GM12891 (cell line): ENCODE measurements at regions not wholly inside any gene's neighbourhood (a gene's known extent, or its start where the extent isn't known, plus 50 kb on each side); places are given as distances from the start of the nearest gene placed in this dataset.
"Not testable (repeated sequence)": the region's sequence is repeated elsewhere in the genome, so short reads cannot be mapped to it uniquely, and the experiment has no call there.

Source experiments
- DNase-seq: peaks from one replicate; pipeline ENCODE4 v3.0.0; 2011; ENCODE audit warnings: low spot score; ENCODE audit not compliant: insufficient read length
- FAIRE-seq: peaks from 2 replicates; lab custom pipeline; 2011; peaks lifted over from hg19 to GRCh38; lab: Jason Lieb, UNC
- PAX5 ChIP-seq: IDR thresholded peaks from 2 replicates; pipeline ENCODE4 v1.6.1; 2011; ENCODE audit warnings: low read length, moderate library complexity, mild to moderate bottlenecking; ENCODE audit not compliant: insufficient read depth, severe bottlenecking
- POLR2A ChIP-seq: IDR thresholded peaks from 2 replicates; pipeline ENCODE4 v1.6.1; 2011; ENCODE audit warnings: low read depth, low read length, control low read depth
- POLR2AphosphoS5 ChIP-seq: IDR thresholded peaks from 2 replicates; pipeline ENCODE4 v1.6.1; 2011; ENCODE audit warnings: low read depth, low read length, control low read depth
- POU2F2 ChIP-seq: IDR thresholded peaks from 2 replicates; pipeline ENCODE4 v1.6.1; 2011; ENCODE audit warnings: low read depth, mild to moderate bottlenecking, control low read depth, low read length, moderate library complexity
- SPI1 ChIP-seq: IDR thresholded peaks from 2 replicates; pipeline ENCODE4 v1.6.1; 2011; ENCODE audit warnings: low read depth, low read length, control low read depth
- TAF1 ChIP-seq: IDR thresholded peaks from 2 replicates; pipeline ENCODE4 v1.6.1; 2011; ENCODE audit warnings: low read depth, low read length, control low read depth

DNA sequence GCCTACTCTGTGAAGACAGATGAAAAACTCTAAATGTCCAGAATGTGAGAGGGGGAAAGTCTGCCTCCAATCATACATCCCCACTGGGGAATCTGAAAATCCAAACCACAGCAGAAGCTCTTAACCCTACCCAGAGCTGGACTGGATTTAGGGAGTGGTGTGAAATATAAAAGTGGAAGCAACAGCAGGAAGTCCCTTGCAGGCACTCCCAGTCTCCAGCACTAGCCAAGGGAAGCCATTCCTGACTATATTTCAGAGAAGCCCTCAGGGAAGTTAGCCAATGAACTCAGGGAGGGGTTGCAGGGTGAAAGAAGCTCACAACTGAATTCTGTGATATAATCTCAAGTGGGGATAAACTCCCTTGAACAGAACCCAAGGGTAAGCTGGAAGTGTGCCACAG is 51.5 kb downstream of the CRPPA start:
- no peak for TF ChIP-seq POU2F2
- DNase-seq, result no peak
- FAIRE-seq, result no peak

DNA sequence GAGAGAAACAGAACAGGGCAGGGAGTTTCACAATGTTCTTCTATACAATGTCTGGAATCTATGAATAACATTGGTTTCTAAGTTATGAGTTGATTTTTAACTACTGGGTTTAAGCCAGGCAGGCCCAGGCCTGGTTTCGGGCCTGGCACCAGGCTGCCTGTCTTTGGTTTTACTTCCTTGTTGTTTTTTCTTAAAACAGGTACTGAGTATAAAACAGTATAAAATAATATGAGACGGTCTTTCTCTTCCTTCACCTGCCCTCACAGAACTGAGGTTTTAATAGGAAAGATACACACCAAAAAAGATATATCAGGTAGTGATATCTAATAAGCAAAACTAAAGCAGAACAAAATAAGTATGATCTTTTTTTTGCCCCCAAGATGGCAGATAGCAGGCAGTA is 52.0 kb downstream of the CRPPA start:
- not testable (repeated sequence) for FAIRE-seq, DNase-seq

DNA sequence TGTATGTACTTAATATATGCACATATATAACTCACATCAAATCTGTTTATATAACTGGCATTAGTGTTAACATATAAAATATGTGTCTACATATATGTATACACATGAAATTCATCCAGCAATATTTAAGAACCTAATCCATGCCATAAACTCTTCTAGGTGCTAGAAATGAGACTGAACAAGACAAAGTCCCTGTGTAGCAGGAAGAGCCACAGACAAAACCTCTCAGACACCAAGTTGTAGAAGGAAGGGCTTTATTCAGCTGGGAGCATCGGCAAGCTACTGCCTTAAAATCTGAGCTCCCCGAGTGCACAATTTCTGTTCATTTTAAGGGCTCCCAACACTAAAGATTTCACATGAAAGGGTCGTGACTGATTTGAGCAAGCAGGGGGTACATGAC is 52.5 kb downstream of the CRPPA start:
- FAIRE-seq (no peak), DNase-seq (no peak)
- no peak for TF ChIP-seq TAF1
- TF ChIP-seq POLR2AphosphoS5, result no peak
- no peak for TF ChIP-seq POU2F2
- no peak for TF ChIP-seq POLR2A
- TF ChIP-seq PAX5, result no peak
- no peak for TF ChIP-seq SPI1

DNA sequence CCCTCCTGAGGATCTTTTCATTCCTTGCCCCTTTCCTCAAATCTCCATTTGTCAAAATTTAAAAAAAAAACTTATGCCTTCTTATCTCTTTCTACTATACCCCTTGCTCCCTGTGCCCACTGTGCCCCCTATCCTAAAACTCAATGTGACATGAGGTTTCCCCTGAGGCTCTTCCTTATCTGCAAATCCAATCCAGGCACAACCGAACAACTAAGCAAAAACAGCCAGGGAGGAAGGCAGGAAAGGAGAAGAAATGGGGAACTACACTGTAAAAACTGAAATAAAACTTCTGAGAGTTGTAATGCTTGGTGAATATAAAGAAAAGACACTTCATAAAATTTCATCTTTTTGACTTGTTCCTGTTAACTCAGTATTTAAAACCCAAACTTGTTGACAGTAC is 54.2 kb downstream of the CRPPA start:
- TF ChIP-seq POLR2A, result no peak
- no peak for TF ChIP-seq POLR2AphosphoS5
- TF ChIP-seq TAF1, result no peak
- FAIRE-seq (no peak), DNase-seq (no peak)

DNA sequence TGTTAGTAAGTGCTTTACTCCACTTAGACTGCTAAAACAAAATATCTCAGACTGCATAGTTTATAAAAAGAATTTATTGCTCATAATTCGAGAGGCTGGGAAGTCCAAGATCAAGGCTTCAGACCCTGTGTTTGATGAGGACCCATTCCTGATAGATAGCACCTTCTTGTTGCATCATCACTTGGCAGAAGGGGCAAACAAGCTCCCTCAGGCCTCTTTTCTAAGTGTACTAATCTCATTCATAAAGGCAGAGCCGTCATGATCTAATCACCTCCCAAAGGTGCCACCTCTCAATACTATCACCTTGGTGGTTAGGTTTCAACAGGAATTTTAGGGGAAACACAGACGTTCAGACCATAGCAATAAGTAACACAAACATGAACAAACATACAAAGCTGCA is 55.4 kb downstream of the CRPPA start:
- TF ChIP-seq SPI1 (no peak), POLR2A (no peak), POU2F2 (no peak), POLR2AphosphoS5 (no peak), PAX5 (no peak), TAF1 (no peak)

DNA sequence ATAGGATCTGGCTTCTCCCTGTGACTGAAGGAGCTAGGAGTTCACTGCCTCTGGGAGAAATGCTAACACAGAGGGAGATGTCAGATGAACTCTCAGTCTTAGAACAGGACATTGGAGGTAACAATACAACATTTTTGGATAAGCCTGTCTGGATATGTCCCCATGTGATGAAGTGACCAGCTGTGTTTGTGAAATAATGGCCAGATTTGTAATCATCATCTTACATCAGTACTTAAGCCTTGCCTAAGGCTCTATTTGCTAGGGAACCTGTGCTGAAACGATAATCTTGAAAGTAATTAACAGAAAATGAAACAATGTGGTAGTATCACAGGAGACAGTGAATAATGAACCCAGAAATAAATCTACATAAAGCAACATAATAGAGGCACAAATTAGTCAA is 56.2 kb downstream of the CRPPA start:
- no peak for TF ChIP-seq TAF1
- no peak for TF ChIP-seq POLR2AphosphoS5
- no peak for TF ChIP-seq POU2F2
- TF ChIP-seq SPI1, result no peak
- no peak for TF ChIP-seq PAX5
- TF ChIP-seq POLR2A, result no peak

More for the DNA sequence above, 55.4 kb downstream of the CRPPA start:
- DNase-seq (no peak), FAIRE-seq (no peak)

DNA sequence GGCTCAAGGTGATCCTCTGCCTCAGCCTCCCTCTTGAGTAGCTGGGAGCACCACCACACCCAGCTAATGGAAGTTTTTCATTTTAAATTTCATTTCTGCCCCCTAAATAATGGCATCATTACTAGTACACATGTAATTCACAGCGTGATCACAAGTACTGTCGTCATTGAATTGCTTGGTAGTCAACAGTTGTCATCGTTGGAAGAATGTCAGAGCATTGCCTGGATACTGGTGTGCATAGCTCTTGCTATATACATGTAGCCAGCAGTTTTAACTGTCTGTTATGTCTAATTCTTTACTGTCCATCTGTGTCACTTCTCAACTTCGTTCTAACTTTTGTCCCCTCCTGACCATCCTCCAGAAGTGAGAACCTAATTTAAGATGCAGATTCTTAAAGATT is 62.1 kb downstream of the CRPPA start:
- FAIRE-seq, result no peak
- TF ChIP-seq PAX5, result no peak
- TF ChIP-seq TAF1, result no peak

More for the DNA sequence above, 56.2 kb downstream of the CRPPA start:
- DNase-seq (no peak), FAIRE-seq (no peak)

DNA sequence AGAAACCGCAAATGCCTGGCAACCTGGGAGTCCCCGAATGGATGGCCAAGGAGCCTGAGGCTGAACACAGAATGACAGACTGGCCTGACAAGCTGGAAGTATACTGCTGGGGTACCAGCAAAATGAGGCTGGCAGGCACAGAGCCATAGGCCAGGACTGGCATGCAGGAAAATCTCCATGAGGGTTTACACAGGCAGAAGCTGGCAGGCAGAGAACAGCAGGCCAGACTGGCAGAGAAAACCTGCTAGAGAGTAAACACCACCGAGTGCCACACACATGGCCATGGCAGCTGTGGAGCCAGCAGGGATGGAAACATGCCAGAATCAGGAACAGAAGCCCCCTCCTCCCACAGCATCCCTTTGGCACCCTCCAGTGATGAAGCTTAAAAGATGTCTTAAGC is 63.4 kb downstream of the CRPPA start:
- no peak for TF ChIP-seq PAX5
- TF ChIP-seq SPI1, result no peak
- TF ChIP-seq POLR2A, result no peak
- no peak for TF ChIP-seq POLR2AphosphoS5
- no peak for TF ChIP-seq POU2F2
- no peak for TF ChIP-seq TAF1
- DNase-seq (no peak), FAIRE-seq (no peak)

More for the DNA sequence above, 62.1 kb downstream of the CRPPA start:
- no peak for DNase-seq

DNA sequence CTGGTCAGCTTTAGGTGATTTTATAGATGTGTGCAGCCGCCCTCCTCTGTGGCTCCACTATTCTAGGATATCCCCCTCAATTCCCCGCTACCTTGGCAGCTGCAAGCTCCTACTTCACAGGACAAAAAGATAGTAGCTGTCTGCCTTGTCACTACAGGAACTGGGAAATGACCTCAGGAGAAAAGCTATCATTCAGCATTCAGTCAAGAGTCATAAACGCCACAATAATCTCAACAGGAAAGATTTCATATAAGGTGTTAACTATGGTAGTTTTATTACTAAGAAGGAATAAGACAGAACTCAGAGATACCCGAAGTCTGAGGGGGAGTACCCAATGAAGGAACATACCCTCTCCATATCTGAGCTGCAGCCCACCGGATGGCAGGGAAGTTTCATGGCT is 63.9 kb downstream of the CRPPA start:
- no peak for DNase-seq
- TF ChIP-seq PAX5, result no peak
- no peak for FAIRE-seq

DNA sequence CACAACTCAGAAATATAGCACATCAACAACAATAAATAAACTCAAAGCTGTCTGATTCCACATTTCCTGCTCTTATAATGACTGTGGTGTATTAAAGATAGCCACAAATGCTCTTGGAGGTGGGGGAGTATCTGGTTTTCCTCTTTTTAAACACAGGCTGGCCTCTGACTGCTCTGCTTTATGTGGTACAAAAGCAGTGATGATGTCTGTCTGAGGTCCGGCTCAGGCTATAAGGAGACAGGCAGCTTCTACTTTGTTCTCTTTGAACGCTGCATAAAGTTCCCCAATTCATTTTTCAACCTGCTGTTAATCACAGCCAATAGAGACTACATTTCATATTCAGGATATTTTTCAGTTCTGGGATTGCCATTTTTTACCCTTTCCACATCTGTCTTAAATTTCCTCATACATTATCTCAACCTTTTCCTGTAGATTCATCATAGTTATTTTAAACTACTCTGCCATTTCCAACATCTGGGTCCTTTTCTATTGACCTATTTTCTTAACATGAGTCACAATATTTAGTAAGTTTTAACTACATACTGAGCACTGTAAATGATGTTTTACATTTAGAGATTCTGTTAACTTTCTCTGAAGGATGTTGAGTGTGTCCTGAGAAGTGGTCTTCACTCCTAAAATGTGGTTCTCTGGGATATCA is 64.9 kb downstream of the CRPPA start:
- DNase-seq (no peak), FAIRE-seq (no peak)
- TF ChIP-seq SPI1 (no peak), PAX5 (no peak), POLR2A (no peak), POLR2AphosphoS5 (no peak), POU2F2 (no peak), TAF1 (no peak)

DNA sequence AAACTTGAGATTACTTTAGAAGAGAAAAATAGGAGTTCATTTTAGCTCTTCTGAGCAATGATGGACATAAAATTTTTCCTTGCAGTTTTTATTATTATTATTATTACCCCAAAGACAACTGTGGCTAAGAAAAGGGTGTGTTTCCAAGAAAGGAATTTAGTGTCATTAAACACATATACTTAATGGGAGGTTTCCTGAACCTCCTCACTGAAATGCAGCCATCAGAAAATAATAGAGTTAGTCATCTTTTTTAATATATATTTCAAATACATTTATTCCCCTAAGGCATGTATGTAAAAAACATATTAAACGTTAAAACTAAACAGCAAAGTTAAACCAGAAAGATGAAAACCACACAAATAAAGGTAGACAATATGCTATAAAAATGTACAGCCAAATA is 66.8 kb downstream of the CRPPA start:
- DNase-seq (no peak), FAIRE-seq (no peak)
- no peak for TF ChIP-seq POU2F2
- TF ChIP-seq SPI1, result no peak
- no peak for TF ChIP-seq POLR2A
- no peak for TF ChIP-seq PAX5
- TF ChIP-seq TAF1, result no peak
- TF ChIP-seq POLR2AphosphoS5, result no peak
